Iris pigment epithelial cell (primary cell): ENCODE measurements at regions not wholly inside any gene's neighbourhood (a gene's known extent, or its start where the extent isn't known, plus 50 kb on each side); places are given as distances from the start of the nearest gene placed in this dataset.

ENCODE experiments used
- DNase-seq: peaks from one replicate; pipeline ENCODE4 v3.0.0-alpha.2; 2011; ENCODE audit warnings: low read depth

- no peak for DNase-seq
Observed at GRCh38 chr2:166560022-166560421, 66.0 kb upstream of the SCN7A start.

GRCh38 chr2:166550923-166551322 is 56.9 kb upstream of the SCN7A start:
- DNase-seq, result no peak

DNA sequence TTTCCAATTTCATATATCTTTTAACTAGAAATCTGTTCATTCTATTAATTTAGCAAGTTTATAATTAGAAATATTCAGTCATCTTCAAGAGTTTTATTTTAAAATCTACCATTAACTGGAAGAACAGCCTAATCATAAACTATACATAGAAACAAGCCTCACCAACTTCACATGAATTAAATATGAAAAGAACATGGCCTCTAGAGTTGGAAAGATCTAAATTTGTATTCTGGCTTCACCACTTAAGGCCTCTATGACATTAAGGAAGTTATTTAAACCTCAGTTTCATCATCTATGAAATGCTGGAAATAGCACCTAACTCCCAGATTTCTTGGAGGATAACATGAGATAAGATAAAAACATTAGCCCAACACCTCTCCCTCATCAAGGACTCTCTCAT is 51.4 kb upstream of the SCN7A start:
- DNase-seq, result no peak
